ENCODE measurements at regions not wholly inside any gene's neighbourhood (a gene's known extent, or its start where the extent isn't known, plus 50 kb on each side); places are given as distances from the start of the nearest gene placed in this dataset.

GRCh38 chr1:29453502-29454240, 217.3 kb downstream of the PTPRU start:
- TF ChIP-seq CTCF (IDR thresholded peaks at IDR 0.05 in 2 of 3, conservative IDR thresholded peaks at IDR 0.05 in 1 of 3; ENCODE audit: borderline replicate concordance in 1 of 3, insufficient read depth in 1 of 3, low read depth in 2 of 3, low read length in 2 of 3) = peak; percentile 41 to 50 (median 42)
- TF ChIP-seq TCF7L2 (IDR thresholded peaks at IDR 0.05; ENCODE audit: borderline replicate concordance, extremely low read depth, insufficient read depth, insufficient read length) = no peak
- peak; percentile 33 for TF ChIP-seq RAD21 (IDR thresholded peaks at IDR 0.05; ENCODE audit: low read depth)
- H4K20me1 ChIP-seq (ENCODE audit: insufficient read depth) = no peaks in the 10 kb centered on the region
- H2AFZ ChIP-seq (ENCODE audit: low read depth, low read length, poor library complexity, severe bottlenecking) = no peak overlapping the region
- no peak overlapping the region for H3K4me2 ChIP-seq (ENCODE audit: low read length)
- intact Hi-C loops (cut with micrococcal nuclease) = no loop called here
- peak; percentile 97 for ATAC-seq
- RAD21 ChIA-PET (ENCODE audit: low non-redundant PET in 1 of 2, low total read pairs in 2 of 2, uncharacterized antibody in 2 of 2, unreplicated experiment in 2 of 2) = no interaction called here
- peaks cover 0 to 6% of the 10 kb centered on the region in 2 experiments; a peak in 1 of 4 replicates for H3K9me3 ChIP-seq (ENCODE audit: control insufficient read depth in 1 of 2, insufficient read depth in 1 of 2, low read depth in 1 of 2, low read length in 2 of 2)
- H3K79me2 ChIP-seq (ENCODE audit: insufficient read depth, low read length) = no peaks in the 10 kb centered on the region
- no peak overlapping the region for H3K9ac ChIP-seq (ENCODE audit: low read length)
- no peak overlapping the region for H3K27ac ChIP-seq (ENCODE audit: low read depth, low read length)
- DNase-seq (ENCODE audit: low read depth, low spot score) = peak; percentile 70
- BruUV-seq (replicated peaks) = no TSS peak
- H3K4me1 ChIP-seq (ENCODE audit: control insufficient read depth in 1 of 2, insufficient read depth in 2 of 2, low read length in 2 of 2) = peaks cover 0 to 7% of the 10 kb centered on the region in 2 experiments; a peak in 1 of 4 replicates
- H3K36me3 ChIP-seq (ENCODE audit: control insufficient read depth in 1 of 2, insufficient read depth in 2 of 2, low read length in 2 of 2) = no peaks in the 10 kb centered on the region
- no peaks in the 10 kb centered on the region for H3K9me2 ChIP-seq (ENCODE audit: insufficient read depth)
- H3K4me3 ChIP-seq (replicated peaks in 1 of 2; ENCODE audit: low read depth in 1 of 2, low read length in 2 of 2) = no peak overlapping the region
- POLR2A ChIA-PET = no interaction called here
- no peaks in the 10 kb centered on the region for H3K27me3 ChIP-seq (ENCODE audit: insufficient read depth, low read length)
- CTCF ChIA-PET = no interaction called here

- H3K36me3 ChIP-seq (ENCODE audit: control insufficient read depth in 1 of 2, insufficient read depth in 2 of 2, low read length in 2 of 2) = no peaks in the 10 kb centered on the region
- H3K9me2 ChIP-seq (ENCODE audit: insufficient read depth) = no peaks in the 10 kb centered on the region
- H3K9me3 ChIP-seq (ENCODE audit: control insufficient read depth in 1 of 2, insufficient read depth in 1 of 2, low read depth in 1 of 2, low read length in 2 of 2) = peaks cover 0 to 6% of the 10 kb centered on the region in 2 experiments; a peak in 1 of 4 replicates
- intact Hi-C loops (cut with micrococcal nuclease) = no loop called here
- no TSS peak for BruUV-seq (replicated peaks)
- no peaks in the 10 kb centered on the region for H3K27me3 ChIP-seq (ENCODE audit: insufficient read depth, low read length)
- no peak overlapping the region for H3K9ac ChIP-seq (ENCODE audit: low read length)
- TF ChIP-seq FOSL1 (IDR thresholded peaks at IDR 0.05; ENCODE audit: low read depth) (no peak), JUND (IDR thresholded peaks at IDR 0.05) (no peak), RAD21 (IDR thresholded peaks at IDR 0.05; ENCODE audit: low read depth) (no peak), POLR2AphosphoS5 (IDR thresholded peaks at IDR 0.05; ENCODE audit: low read depth, low read length) (no peak), ZBTB33 (IDR thresholded peaks at IDR 0.05; ENCODE audit: extremely low read depth, insufficient replicate concordance, low read length) (no peak), TCF7L2 (IDR thresholded peaks at IDR 0.05; ENCODE audit: borderline replicate concordance, extremely low read depth, insufficient read depth, insufficient read length) (no peak), ATF3 (IDR thresholded peaks at IDR 0.05) (no peak)
- no peak overlapping the region for H2AFZ ChIP-seq (ENCODE audit: low read depth, low read length, poor library complexity, severe bottlenecking)
- no peaks in the 10 kb centered on the region for H3K79me2 ChIP-seq (ENCODE audit: insufficient read depth, low read length)
- H3K4me1 ChIP-seq (ENCODE audit: control insufficient read depth in 1 of 2, insufficient read depth in 2 of 2, low read length in 2 of 2) = peaks cover 0 to 7% of the 10 kb centered on the region in 2 experiments; a peak in 1 of 4 replicates
- ATAC-seq = no peak
- ChIA-PET RAD21 (ENCODE audit: low non-redundant PET in 1 of 2, low total read pairs in 2 of 2, uncharacterized antibody in 2 of 2, unreplicated experiment in 2 of 2) (no interaction called here), CTCF (no interaction called here), POLR2A (no interaction called here)
- DNase-seq (ENCODE audit: low read depth, low spot score) = no peak
- no peaks in the 10 kb centered on the region for H4K20me1 ChIP-seq (ENCODE audit: insufficient read depth)
- no peak overlapping the region for H3K4me3 ChIP-seq (replicated peaks in 1 of 2; ENCODE audit: low read depth in 1 of 2, low read length in 2 of 2)
- H3K4me2 ChIP-seq (ENCODE audit: low read length) = no peak overlapping the region
- no peak overlapping the region for H3K27ac ChIP-seq (ENCODE audit: low read depth, low read length)
Observed at GRCh38 chr1:29452463-29453230, 216.3 kb downstream of the PTPRU start.

Measured in HCT116 (cell line).